ENCODE measurements at regions not wholly inside any gene's neighbourhood (a gene's known extent, or its start where the extent isn't known, plus 50 kb on each side); places are given as distances from the start of the nearest gene placed in this dataset.

DNA sequence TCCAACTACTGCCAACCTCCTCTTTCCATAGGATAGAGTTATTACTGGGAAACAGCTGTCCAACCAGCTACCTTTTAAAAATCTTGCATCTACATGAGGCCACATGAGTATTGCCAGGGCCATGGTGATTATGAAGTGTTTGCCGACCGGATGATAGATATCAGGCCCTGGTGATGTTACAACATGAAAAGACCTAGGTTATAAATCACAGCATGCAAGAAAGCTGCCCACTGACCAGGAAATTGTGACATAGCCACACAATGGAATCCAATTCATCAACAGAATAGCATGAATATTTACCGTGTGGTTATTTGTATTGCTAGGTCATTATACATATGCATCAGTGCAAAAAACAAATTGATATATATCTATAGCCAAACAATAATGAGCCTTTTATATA lies 517.0 kb downstream of the INHBA start:
- TF ChIP-seq ZFP30 (CRISPR knock-in tag; IDR thresholded peaks at IDR 0.05) = no peak
- no peak for ATAC-seq

DNA sequence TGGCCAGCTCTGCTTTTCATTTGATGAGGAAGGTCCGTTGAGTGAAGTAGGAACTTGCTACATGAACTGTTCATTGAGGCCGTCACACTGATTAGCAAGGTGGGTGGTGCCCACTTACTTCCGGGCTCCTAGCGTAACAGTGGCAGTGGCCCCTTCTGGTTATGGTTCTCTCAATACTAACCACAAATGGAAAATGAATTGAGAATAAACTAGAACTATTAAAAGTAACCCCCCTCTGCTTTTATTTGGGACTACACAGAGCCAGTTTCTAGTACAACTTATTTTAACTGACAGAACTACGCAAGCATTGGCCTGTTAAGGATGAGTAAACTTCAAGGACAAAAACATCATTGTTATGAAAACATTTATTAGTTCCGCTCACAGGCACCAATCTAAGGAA lies 519.1 kb downstream of the INHBA start:
- TF ChIP-seq, protein P1, sequence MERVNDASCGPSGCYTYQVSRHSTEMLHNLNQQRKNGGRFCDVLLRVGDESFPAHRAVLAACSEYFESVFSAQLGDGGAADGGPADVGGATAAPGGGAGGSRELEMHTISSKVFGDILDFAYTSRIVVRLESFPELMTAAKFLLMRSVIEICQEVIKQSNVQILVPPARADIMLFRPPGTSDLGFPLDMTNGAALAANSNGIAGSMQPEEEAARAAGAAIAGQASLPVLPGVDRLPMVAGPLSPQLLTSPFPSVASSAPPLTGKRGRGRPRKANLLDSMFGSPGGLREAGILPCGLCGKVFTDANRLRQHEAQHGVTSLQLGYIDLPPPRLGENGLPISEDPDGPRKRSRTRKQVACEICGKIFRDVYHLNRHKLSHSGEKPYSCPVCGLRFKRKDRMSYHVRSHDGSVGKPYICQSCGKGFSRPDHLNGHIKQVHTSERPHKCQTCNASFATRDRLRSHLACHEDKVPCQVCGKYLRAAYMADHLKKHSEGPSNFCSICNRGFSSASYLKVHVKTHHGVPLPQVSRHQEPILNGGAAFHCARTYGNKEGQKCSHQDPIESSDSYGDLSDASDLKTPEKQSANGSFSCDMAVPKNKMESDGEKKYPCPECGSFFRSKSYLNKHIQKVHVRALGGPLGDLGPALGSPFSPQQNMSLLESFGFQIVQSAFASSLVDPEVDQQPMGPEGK (CRISPR knock-in tag; IDR thresholded peaks at IDR 0.05; ENCODE audit: borderline replicate concordance) = no peak
- TF ChIP-seq, protein P2, sequence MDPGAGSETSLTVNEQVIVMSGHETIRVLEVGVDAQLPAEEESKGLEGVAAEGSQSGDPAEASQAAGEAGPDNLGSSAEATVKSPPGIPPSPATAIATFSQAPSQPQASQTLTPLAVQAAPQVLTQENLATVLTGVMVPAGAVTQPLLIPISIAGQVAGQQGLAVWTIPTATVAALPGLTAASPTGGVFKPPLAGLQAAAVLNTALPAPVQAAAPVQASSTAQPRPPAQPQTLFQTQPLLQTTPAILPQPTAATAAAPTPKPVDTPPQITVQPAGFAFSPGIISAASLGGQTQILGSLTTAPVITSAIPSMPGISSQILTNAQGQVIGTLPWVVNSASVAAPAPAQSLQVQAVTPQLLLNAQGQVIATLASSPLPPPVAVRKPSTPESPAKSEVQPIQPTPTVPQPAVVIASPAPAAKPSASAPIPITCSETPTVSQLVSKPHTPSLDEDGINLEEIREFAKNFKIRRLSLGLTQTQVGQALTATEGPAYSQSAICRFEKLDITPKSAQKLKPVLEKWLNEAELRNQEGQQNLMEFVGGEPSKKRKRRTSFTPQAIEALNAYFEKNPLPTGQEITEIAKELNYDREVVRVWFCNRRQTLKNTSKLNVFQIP (CRISPR knock-in tag; IDR thresholded peaks at IDR 0.05; ENCODE audit: borderline replicate concordance, low read depth) = no peak
- TF ChIP-seq ARNTL (CRISPR knock-in tag; IDR thresholded peaks at IDR 0.05; ENCODE audit: borderline replicate concordance, low read depth) (no peak), PPARA (CRISPR knock-in tag; IDR thresholded peaks at IDR 0.05; ENCODE audit: borderline replicate concordance) (no peak), ZNF8 (CRISPR knock-in tag; IDR thresholded peaks at IDR 0.05) (no peak), GLIS3 (CRISPR knock-in tag; IDR thresholded peaks at IDR 0.05) (no peak), SNAI2 (CRISPR knock-in tag; IDR thresholded peaks at IDR 0.05) (no peak), RARB (CRISPR knock-in tag; IDR thresholded peaks at IDR 0.05) (no peak), ISL1 (CRISPR knock-in tag; IDR thresholded peaks at IDR 0.05) (no peak), ZC3H10 (CRISPR knock-in tag; IDR thresholded peaks at IDR 0.05) (no peak), ZFP30 (CRISPR knock-in tag; IDR thresholded peaks at IDR 0.05) (no peak), BACH2 (CRISPR knock-in tag; IDR thresholded peaks at IDR 0.05; ENCODE audit: borderline replicate concordance) (no peak), OSR1 (CRISPR knock-in tag; IDR thresholded peaks at IDR 0.05) (no peak), ZNF70 (CRISPR knock-in tag; IDR thresholded peaks at IDR 0.05) (no peak), ZFP3 (CRISPR knock-in tag; IDR thresholded peaks at IDR 0.05) (no peak)
- TF ChIP-seq, protein P3, sequence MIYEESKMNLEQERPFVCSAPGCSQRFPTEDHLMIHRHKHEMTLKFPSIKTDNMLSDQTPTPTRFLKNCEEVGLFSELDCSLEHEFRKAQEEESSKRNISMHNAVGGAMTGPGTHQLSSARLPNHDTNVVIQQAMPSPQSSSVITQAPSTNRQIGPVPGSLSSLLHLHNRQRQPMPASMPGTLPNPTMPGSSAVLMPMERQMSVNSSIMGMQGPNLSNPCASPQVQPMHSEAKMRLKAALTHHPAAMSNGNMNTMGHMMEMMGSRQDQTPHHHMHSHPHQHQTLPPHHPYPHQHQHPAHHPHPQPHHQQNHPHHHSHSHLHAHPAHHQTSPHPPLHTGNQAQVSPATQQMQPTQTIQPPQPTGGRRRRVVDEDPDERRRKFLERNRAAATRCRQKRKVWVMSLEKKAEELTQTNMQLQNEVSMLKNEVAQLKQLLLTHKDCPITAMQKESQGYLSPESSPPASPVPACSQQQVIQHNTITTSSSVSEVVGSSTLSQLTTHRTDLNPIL (CRISPR knock-in tag; IDR thresholded peaks at IDR 0.05; ENCODE audit: low read depth) = no peak
- no peak for ATAC-seq

DNA sequence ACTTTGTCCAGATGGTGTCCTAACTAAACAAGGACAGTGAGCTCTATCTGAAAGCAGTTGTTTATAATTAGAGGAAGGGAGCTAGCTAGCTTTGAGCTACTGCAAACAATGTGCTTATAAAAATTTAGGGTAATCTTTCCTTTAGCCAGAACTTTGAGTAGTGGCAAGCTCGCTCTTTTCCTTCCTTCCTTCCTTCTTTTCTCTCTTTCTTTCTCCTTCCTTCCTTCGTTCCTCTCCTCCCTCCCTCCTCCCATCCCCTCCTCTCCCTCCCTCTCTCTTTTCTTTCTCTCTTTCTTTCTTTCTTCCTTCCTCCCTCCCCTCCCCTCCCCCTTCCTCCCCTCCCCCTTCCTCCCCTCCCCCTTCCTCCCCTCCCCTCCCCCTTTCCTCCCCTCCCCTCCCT lies 520.1 kb downstream of the INHBA start:
- TF ChIP-seq ZNF8 (CRISPR knock-in tag; IDR thresholded peaks at IDR 0.05) (no peak), OSR1 (CRISPR knock-in tag; IDR thresholded peaks at IDR 0.05) (no peak), ZFP3 (CRISPR knock-in tag; IDR thresholded peaks at IDR 0.05) (no peak), TOX (CRISPR knock-in tag; IDR thresholded peaks at IDR 0.05; ENCODE audit: borderline replicate concordance) (no peak), ZC3H10 (CRISPR knock-in tag; IDR thresholded peaks at IDR 0.05) (no peak), BACH2 (CRISPR knock-in tag; IDR thresholded peaks at IDR 0.05; ENCODE audit: borderline replicate concordance) (no peak), ZNF70 (CRISPR knock-in tag; IDR thresholded peaks at IDR 0.05) (no peak), CSDC2 (CRISPR knock-in tag; IDR thresholded peaks at IDR 0.05) (no peak), ZFP30 (CRISPR knock-in tag; IDR thresholded peaks at IDR 0.05) (no peak), PPARA (CRISPR knock-in tag; IDR thresholded peaks at IDR 0.05; ENCODE audit: borderline replicate concordance) (no peak), GLIS3 (CRISPR knock-in tag; IDR thresholded peaks at IDR 0.05) (no peak), RARB (CRISPR knock-in tag; IDR thresholded peaks at IDR 0.05) (no peak)
- TF ChIP-seq, protein P2 (CRISPR knock-in tag; IDR thresholded peaks at IDR 0.05; ENCODE audit: borderline replicate concordance, low read depth) = no peak
- TF ChIP-seq, protein P1 (CRISPR knock-in tag; IDR thresholded peaks at IDR 0.05; ENCODE audit: borderline replicate concordance) = no peak
- no peak for ATAC-seq

DNA sequence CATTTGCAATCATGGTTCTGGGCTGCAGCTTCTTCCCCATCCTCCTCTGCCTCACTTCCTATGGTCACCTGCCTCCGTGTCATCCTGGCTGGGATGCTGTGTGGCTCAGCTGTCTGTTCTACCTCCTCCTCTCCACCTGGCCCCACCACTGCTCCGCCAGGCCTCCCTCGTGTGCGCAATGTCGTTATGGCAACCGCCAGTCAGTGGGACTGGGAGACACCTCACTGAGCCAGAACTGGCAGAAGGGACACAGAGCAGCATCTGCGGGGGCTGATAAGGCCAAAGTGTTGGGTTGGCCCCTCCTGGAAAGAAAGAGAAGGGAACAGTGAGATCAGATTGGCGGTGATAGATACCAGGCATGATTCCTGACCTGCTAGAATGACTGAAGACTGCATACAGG lies 527.5 kb downstream of the INHBA start:
- no peak for ATAC-seq
- TF ChIP-seq SNAI2 (CRISPR knock-in tag; IDR thresholded peaks at IDR 0.05) = no peak
- TF ChIP-seq, protein P4, sequence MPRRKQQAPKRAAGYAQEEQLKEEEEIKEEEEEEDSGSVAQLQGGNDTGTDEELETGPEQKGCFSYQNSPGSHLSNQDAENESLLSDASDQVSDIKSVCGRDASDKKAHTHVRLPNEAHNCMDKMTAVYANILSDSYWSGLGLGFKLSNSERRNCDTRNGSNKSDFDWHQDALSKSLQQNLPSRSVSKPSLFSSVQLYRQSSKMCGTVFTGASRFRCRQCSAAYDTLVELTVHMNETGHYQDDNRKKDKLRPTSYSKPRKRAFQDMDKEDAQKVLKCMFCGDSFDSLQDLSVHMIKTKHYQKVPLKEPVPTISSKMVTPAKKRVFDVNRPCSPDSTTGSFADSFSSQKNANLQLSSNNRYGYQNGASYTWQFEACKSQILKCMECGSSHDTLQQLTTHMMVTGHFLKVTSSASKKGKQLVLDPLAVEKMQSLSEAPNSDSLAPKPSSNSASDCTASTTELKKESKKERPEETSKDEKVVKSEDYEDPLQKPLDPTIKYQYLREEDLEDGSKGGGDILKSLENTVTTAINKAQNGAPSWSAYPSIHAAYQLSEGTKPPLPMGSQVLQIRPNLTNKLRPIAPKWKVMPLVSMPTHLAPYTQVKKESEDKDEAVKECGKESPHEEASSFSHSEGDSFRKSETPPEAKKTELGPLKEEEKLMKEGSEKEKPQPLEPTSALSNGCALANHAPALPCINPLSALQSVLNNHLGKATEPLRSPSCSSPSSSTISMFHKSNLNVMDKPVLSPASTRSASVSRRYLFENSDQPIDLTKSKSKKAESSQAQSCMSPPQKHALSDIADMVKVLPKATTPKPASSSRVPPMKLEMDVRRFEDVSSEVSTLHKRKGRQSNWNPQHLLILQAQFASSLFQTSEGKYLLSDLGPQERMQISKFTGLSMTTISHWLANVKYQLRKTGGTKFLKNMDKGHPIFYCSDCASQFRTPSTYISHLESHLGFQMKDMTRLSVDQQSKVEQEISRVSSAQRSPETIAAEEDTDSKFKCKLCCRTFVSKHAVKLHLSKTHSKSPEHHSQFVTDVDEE (CRISPR knock-in tag; IDR thresholded peaks at IDR 0.05) = no peak
- TF ChIP-seq PPARA (CRISPR knock-in tag; IDR thresholded peaks at IDR 0.05; ENCODE audit: borderline replicate concordance) = no peak
- TF ChIP-seq ZNF565 (CRISPR knock-in tag; conservative IDR thresholded peaks at IDR 0.05; ENCODE audit: low read depth) = no peak
- TF ChIP-seq OSR1 (CRISPR knock-in tag; IDR thresholded peaks at IDR 0.05) = no peak
- TF ChIP-seq ESRRG (CRISPR knock-in tag; IDR thresholded peaks at IDR 0.05) = no peak
- TF ChIP-seq, protein P1 (CRISPR knock-in tag; IDR thresholded peaks at IDR 0.05; ENCODE audit: borderline replicate concordance) = no peak

Data from SK-N-SH treated with all-trans-retinoic acid at 6 μM for 48 hours (cell line).